ENCODE measurements at regions not wholly inside any gene's neighbourhood (a gene's known extent, or its start where the extent isn't known, plus 50 kb on each side); places are given as distances from the start of the nearest gene placed in this dataset.

DNA sequence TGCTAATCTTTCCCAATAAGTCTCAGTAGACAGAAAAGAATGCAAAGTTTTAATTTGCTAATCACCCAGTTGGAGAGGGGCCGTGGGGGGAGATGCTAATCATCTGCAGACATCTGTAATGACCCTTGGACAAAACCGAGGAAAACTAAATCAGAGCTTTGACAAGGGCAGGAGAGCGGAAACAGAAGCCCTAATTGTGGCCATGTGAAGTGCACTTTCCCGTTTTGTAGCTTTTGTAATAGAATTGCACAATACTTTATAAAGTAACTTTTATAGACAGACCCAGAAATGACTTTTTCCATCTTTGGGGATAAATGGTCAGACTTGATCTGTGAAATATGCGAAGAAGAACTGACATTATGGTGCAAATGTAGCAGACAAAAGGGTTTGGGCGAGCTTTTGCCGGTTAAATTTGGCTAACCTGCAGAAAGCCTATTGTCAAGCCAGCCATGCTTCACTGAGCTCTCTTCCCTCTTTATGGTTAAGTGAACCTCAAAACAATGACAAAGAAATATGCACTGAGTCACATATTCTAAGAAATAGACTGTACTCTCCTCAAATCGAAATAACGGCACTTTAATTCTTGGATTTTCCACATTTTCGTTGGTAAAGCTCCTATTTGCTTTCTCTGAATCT lies 980.1 kb upstream of the POU3F3 start:
- TF ChIP-seq, protein P1, sequence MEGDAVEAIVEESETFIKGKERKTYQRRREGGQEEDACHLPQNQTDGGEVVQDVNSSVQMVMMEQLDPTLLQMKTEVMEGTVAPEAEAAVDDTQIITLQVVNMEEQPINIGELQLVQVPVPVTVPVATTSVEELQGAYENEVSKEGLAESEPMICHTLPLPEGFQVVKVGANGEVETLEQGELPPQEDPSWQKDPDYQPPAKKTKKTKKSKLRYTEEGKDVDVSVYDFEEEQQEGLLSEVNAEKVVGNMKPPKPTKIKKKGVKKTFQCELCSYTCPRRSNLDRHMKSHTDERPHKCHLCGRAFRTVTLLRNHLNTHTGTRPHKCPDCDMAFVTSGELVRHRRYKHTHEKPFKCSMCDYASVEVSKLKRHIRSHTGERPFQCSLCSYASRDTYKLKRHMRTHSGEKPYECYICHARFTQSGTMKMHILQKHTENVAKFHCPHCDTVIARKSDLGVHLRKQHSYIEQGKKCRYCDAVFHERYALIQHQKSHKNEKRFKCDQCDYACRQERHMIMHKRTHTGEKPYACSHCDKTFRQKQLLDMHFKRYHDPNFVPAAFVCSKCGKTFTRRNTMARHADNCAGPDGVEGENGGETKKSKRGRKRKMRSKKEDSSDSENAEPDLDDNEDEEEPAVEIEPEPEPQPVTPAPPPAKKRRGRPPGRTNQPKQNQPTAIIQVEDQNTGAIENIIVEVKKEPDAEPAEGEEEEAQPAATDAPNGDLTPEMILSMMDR (IDR thresholded peaks at IDR 0.05), result no peak
- no peak for TF ChIP-seq POLR2A (IDR thresholded peaks at IDR 0.05)
